HG02943 (cell line): ENCODE measurements at regions not wholly inside any gene's neighbourhood (a gene's known extent, or its start where the extent isn't known, plus 50 kb on each side); places are given as distances from the start of the nearest gene placed in this dataset.
"Not testable (repeated sequence)": the region's sequence is repeated elsewhere in the genome, so short reads cannot be mapped to it uniquely, and the experiment has no call there.

Source experiments
- ATAC-seq: cut with Tn5 transposase; IDR thresholded peaks from one replicate; pipeline ENCODE4 v1.9.1; 2021; ENCODE audit warnings: mild to moderate bottlenecking, low read depth, moderate library complexity; ENCODE audit not compliant: unreplicated experiment

DNA sequence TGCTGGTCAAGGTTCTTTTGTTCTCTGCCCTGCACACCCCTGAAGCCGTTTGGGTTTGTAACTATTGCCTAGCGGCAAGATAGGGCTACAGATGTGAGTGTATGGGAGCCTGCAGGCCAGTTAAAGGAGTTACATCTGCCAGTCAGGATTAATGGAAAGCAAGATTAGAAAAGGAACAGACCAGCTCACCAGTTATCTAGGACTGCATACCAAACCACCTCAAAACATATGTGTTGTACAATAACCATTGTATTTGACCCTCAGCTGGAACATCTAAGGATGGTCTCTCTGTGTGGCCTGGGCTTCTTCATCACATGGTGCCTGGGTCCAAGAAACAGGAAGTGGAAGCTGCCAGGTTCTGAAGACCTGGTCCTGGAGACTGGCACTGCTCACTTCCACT is 52.5 kb upstream of the FBXO28 start:
- no peak for ATAC-seq

DNA sequence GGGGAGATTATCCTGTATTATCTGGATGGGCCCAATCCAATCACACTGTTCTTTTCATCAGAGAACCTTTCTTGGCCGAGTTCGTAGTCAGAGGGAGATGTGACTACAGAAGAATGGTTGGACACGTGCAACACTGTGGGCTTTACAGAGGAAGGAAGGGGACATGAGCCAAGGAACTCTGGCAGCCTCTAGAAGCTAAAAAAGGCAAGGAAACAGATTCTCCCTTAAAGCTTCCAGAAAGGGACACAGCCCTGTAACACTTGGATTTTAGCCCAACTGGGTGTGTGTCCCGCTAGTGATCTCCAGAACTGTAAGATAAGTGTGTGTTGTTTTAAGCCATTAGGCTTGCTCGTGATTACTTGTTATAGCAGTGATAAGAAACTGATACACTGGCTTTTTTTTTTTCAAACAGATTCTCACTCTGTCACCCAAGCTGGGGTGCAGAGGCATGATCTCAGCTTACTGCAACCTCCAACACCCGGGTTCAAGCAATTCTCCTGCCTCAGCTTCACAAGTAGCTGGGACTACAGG is 53.9 kb upstream of the FBXO28 start:
- no peak for ATAC-seq

DNA sequence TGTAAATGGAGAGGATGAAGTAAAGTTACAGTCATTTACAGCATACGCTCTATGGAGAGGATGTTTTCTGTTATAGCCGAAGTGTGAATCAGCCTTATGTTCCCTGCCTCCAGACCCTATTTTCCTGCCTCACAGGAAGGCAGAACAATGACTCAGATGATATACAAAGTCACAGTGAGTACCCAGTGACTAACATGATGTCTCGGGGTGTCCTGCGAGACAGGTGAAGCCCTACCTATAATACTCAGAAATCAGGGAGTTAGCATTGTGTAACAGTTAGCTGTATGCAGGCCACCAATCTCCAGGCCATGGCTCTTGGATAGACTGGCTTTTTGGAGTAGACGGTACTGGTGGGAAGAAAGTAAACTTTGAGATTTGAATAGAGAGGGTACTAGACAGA is 55.6 kb upstream of the FBXO28 start:
- ATAC-seq, result no peak

DNA sequence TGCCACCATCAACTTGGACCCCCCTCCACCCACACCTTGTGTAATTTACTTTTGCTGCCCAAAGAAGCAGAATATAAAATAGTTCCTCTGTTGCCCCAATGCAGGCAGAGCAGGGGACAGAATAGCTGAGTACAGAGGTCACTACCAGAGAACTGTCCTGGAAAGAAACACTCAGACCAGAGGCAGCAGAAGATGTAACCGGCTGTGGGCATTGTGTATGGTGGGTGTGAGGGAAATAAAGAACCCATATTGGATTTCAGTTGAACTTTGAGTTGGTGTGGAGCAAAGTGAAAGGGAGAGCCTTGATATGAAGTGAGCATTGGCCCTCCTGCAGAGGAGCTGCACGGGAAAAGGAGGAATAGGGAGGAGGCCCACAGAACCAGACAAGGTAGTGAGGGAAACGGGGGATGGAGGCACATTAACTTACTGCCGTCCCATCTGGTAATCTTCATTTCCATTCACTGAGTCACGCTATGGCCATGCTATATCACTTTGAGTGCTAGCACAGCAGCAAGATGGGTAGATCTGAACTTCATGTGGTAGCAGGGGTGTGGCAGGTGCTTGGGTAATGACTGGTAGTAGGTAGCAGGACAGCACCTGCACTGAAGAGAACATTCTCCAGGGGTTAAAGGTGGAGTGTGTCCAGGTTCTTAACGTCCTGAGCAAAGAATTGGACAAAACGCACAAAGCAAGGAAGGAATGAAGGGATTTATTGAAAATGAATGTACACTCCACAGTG is 56.3 kb upstream of the FBXO28 start:
- ATAC-seq, result no peak

DNA sequence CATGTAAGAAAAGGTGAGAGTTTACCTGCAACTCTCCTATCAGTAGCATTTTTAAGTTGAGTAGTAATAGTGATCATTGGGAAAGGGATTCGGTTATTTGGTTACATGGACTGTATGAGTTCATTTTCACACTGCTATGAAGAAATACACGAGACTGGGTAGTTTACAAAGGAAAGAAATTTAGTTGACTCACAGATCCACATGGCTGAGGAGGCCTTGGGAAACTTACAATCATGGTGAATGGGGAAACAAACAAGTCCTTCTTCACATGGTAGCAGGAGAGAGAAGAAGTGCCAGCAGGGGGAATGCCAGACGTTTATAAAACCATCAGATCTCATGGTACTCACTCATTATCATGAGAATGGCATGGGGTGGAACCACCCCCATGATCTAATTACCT is 59.3 kb upstream of the FBXO28 start:
- ATAC-seq, result no peak

DNA sequence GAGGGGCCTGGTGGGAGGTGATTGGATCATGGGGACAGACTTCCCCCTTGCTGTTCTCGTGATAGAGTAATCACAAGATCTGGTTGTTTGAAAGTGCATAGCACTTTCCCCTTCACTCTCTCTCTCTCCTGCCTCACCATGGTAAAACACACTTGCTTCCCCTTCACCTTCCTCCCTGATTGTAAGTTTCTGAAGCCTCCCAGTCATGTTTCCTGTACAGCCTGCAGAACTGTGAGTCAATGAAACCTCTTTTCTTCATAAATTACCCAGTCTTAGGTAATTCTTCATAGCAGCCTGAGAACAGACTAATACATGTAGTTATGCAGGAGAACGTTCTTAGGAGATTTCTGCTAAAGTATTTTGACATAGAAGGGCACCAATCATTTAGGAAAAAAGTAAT is 59.9 kb upstream of the FBXO28 start:
- ATAC-seq, result no peak

DNA sequence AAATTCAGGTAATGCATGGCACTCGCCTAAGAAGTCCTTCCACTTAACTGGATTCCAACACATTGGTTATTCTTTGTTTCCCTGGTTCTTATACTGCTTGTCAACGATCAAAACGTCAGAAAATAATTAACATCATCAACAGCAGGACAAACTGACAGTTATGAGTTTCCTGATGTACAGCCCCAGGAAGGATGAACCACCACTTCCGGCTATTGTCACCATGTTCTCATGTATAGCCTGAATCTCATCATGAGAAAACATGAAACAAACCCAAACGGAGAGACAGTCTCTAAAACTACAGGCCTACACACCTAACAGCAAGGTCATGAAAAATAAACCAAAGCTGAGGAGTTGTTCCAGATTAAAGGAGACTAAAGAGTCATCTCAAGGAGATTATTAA is 60.5 kb upstream of the FBXO28 start:
- no peak for ATAC-seq

DNA sequence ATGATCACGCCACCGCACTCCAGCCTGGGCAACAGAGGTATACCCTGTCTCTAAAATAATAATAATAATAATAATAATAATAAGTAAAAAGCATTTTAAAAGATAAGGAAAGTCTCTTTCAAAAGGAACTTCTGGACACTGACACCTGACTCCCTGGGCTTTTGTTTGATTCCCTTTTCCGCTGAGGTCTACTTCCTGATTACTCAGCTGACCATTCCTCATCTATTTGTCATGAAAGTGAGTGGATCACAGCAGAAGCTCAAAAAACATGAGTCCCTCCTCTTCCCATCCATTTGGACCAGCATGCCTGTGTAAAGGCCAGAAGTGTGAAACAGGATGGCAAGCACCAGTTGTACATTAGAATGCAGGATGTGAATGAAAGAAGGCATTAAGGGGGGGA is 61.1 kb upstream of the FBXO28 start:
- no peak for ATAC-seq

DNA sequence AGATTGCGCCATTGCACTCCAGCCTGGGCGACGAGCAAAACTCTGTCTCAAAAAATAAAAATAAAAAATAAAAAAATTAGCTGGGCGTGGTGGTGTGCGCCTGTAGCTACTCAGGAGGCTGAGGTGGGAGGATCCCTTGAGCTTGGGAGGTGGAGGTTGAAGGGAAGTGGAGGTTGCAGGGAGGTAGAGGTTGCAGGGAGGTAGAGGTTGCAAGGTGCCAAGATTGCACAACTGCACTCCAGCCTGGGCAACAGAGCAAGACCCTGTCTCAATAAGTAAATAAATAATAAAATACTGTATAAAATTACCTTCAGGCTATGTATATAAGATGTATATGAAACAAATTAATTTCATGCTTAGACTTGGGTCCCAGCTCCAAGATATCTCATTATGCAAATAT is 62.1 kb upstream of the FBXO28 start:
- not testable (repeated sequence) for ATAC-seq

DNA sequence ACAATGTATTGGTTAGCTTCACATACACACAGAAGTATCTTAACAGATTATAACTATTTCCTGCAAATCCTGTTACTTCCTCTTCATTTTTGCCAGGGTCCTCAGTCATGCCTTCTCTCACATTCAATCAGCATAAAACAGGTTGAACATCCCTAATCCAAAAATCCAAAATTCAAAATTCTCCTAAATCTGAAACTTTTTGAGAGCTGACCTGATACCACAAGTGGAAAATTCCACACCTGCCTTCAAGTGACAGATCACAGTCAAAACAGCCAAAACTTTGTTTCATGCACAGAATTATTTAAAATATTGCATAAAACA is 62.9 kb upstream of the FBXO28 start:
- ATAC-seq, result no peak

DNA sequence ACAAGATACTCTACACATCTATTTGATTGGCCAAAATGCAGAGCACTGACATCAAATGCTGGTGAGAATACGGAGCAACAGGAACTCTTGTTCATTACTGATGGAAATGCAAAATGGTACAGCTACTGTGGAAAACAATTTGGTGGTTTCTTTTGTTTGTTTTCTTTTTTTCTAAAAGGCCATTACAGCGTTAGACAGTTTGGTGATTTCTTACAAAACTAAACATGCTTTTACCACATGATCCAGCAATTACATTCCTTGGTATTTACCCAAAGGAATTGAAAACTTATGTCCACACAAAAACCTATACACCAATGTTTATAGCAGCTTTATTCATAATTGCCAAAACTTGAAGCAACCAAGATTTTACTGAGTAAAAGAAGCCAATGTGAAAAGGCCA is 66.4 kb upstream of the FBXO28 start:
- no peak for ATAC-seq

DNA sequence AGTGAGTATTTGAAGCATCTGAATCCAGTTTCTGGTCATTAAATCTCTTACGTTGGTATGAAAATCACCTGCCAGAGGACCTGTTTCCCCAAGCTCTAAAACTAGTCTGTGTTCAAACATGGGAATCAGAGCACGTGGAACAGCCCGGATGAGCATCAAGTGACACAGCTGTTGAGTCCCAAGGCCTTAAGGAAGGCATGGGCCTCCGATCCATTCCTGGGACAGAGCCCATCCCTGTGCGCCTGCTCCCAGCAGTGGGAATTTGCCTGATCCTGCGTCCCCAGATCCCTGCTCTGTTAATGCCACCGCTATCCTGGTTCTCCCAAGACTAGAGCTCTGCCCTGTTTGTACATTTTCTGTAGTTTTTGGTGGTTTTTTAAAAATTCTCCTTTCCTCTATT is 68.4 kb upstream of the FBXO28 start:
- ATAC-seq, result no peak

DNA sequence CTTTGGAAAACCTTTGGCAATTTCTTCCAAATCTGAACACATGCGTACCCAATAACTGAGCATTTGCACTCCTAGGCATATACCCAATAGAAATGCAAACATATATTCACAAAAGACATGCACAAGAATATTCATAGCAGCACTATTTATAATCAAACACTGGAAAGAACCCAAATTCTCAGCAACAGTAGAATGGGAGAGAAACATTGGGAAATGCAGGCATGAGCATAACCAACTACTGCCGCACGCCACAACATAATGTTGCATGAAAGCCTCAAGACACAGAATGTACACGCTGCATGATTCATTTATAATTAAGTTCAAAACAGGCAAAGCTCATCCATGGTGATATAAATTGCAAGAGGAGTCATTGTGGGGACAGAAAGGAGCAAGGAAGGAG is 69.5 kb upstream of the FBXO28 start:
- ATAC-seq, result no peak

DNA sequence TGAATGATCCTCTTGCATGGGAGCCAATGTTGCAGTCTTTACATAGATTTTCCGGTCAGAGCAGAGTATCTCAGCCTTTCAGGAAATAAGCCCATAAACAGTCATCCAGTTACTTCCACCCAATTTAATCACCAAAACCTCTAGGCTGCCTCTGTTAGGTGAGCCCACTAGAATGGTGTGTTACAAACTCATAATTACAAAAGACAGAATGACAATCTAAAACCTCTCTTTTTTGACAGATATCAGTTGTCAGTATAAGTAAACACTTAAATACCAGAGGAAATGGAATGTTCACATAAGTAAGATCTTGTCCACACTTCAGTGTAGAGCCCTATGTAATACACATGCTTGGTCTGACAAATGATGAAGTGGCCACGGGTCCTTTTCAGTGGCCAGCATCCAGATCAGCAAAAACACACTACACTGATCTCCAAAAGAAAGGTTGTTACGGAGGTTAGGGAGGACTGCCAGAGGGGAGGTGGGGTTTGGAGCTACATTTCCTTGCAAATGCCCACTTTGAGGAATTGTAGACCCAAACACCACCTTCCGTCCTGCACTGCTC is 71.3 kb upstream of the FBXO28 start:
- no peak for ATAC-seq

DNA sequence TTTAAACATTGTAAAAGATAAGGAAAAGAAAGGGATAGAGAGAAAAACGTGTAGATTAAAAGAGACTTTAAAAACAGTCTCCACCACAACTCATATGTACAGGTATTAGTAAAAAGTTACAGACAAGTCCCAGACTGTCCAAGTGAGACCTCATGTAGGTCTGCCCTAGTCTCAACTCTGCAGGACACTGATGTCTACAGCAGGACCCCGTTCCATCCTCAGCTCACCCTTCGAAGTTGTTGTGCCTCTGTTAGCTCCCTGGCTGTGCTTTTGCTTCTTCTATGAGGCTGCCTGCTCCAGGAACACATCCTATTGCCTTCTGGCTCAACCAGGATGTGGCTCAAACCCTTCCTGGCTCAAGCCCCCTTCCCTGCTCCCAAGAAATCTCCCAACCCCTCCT is 72.9 kb upstream of the FBXO28 start:
- ATAC-seq, result no peak

DNA sequence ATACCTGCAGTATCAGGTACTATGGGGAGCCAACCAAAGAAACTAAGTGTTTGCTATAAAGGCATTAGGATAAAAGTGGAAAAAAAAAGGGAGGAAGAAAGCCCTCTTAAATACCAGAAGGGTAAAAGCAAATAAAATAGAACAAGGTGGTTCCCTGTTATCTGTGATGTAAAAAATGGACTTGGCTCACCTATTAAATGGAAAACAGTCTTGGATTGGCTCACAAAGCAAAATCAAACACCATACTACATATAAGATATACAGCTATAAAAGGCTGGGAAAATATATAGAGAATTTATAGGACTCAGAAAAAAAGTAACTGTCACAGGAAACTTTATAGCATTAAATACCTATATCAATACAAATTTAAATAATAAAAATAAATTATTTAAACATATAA is 73.5 kb upstream of the FBXO28 start:
- not testable (repeated sequence) for ATAC-seq

DNA sequence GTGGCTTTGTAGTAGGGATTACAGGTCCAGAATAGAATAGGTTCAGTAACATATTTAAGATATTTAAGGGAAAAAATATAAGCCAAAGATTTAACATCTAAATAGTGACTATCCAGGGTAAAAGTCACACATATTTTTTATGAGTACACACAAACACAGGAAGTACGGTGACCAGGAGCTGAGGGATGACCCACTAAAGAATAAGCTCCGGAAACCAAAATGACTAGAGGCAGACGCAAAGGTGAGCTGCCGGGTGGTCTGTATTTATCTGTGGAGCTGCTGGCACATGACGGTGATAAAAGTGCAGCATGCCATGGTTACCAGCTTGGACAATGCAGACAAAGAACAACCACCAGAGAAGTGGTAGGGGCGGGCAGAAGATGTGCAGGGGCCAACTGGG is 73.9 kb upstream of the FBXO28 start:
- not testable (repeated sequence) for ATAC-seq

DNA sequence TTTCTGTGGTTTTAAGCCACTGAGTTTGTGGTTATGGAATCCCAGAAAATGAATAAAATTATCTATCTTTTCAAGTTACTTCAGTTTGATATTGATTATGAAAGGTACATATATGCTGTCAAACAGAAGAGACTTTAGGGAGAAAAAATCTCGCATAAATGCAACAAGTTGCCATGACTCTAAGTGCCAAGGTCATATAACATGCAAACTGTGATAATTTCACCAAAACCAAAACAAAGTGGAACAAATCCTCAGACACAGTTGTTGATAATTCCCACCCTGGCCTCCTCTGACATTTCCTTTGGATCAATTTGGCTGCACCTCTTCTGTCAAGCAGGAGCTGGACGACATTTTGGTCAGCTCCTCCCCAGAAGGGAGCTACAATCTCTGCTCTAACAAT is 75.1 kb upstream of the FBXO28 start:
- ATAC-seq, result not testable (repeated sequence)

DNA sequence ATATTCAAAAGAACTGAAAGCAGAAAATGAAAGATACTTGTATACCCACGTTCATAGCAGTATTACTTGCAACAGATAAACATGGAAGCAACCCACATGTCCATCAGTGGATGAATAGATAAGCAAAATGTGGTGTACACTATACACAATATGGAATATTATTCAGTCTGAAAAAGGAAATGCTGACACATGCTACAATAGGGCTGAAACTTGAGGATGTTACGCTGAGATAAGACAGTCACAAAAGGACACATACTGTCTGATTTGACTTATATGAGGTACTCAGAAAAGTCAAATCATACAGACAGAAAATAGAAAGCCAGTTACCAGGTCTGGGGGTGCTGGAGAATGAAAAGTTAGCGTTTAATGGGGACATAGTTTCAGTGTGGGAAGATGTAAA is 76.5 kb upstream of the FBXO28 start:
- ATAC-seq, result not testable (repeated sequence)

DNA sequence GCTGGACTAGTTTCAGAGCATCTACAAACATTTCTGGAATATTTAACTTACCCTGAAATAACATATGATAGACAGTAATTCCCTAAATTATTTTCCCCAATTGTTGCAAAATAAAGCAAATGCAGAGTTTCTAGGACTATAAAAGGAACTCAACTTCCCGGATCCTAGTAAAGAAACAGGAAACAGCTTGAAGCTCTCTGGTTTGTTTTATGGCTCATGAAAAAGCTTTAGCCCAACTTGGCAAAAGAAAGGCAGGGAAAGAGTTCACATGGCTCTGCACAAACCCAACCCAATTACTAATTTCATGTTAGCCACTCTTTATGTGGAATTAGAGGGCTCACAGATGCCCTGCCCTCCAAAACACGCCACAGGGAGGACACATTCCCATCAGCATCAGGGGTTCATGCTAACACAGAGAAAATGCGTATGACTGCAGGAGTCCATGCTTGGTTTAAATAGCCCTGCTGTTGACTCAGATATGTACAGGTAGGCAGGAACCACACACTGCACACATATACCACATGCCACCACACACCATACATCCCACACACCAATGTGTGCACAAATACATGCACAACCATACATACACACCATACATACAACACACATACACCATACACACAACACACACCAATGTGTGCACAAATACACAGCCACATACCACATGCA is 81.2 kb upstream of the FBXO28 start:
- ATAC-seq, result not testable (repeated sequence)

DNA sequence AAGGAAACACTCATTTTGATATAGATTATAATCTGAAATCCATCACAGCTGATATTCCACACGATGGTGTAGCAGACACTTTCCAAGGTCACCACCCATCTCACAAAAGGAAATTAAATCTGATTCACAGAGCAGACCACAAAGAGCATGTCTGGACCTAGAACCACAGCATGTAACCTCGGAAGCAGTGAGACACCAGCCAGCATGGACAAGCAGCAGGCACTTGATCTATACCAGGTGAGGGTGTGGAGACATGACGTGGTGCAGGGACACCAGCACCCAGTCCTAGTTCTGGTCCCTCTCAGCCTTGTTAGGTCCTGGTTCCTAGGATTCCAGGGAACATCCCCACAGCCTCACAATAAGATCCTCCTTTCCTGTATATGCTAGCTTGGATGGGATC is 81.9 kb upstream of the FBXO28 start:
- not testable (repeated sequence) for ATAC-seq

DNA sequence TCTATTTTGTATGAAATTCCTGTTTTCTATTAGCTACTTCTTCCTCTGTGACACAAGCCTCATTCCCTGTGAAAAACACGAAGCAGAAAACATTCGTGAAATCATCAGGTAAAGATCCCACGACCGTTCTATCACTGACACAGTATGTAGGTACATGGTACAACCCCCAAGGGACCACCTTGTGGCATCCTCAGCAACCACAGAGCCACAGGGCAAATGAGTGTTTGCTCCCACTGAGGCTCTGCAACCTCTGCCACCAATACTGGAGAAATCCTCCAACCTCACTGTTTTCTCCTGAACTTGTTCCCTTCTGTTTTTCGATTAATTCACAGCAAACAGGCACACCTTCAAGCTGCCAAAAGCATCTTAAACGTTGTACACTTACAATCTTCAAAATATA is 83.7 kb upstream of the FBXO28 start:
- not testable (repeated sequence) for ATAC-seq
